ENCODE measurements at regions not wholly inside any gene's neighbourhood (a gene's known extent, or its start where the extent isn't known, plus 50 kb on each side); places are given as distances from the start of the nearest gene placed in this dataset.
"Not testable (repeated sequence)": the region's sequence is repeated elsewhere in the genome, so short reads cannot be mapped to it uniquely, and the experiment has no call there.

DNA sequence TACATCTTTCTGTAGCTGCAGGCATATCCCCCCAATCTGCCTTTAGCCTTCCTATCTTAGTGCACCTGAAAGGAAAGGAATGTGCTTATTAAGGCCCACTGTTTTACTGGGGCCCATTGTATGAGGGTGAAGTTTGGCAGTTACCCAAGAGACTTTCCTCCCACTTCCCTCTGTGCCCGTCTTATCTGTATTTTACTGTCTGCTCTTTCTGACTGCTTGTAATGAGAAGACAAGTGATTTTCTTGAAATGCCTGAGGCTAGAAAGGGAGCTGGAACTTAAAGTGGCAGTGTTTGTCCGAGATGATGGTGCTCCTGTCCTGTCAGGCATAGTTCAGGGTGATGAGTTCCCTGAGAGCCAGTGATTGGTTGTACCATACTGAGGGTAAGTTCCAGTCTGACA lies 114.7 kb downstream of the QRSL1 start:
- not testable (repeated sequence) for H3K4me3 ChIP-seq (ENCODE audit: low read depth, low read length); H2BK120ac ChIP-seq (ENCODE audit: insufficient read depth, low read length, poor library complexity); H3K4me2 ChIP-seq (ENCODE audit: low read length); H4K12ac ChIP-seq (ENCODE audit: low read depth, low read length); H3K27ac ChIP-seq (ENCODE audit: low read depth, low read length); H3K9ac ChIP-seq (ENCODE audit: low read length); H2AK5ac ChIP-seq (ENCODE audit: low read length); H3K14ac ChIP-seq (ENCODE audit: low read length); H2AFZ ChIP-seq (ENCODE audit: insufficient read depth, low read length, poor library complexity); H3K27me3 ChIP-seq (ENCODE audit: insufficient read depth, low read length); H4K91ac ChIP-seq (ENCODE audit: low read depth, low read length); H3K18ac ChIP-seq (ENCODE audit: low read length); H3K79me2 ChIP-seq (ENCODE audit: control insufficient read depth, insufficient read depth, low read length, poor library complexity); H3K36me3 ChIP-seq (ENCODE audit: control insufficient read depth in 1 of 2, insufficient read depth in 2 of 2, low read length in 2 of 2); H4K8ac ChIP-seq (ENCODE audit: low read depth, low read length); H3K9me3 ChIP-seq (ENCODE audit: insufficient read depth, low read depth, low read length); H2BK12ac ChIP-seq (ENCODE audit: low read length); H3K23ac ChIP-seq (ENCODE audit: low read length); H3K4ac ChIP-seq (ENCODE audit: low read depth, low read length); H2BK5ac ChIP-seq (ENCODE audit: low read depth, low read length, poor library complexity)
- no CpG with 5 or more reads among the region's 2 CpGs for WGBS (ENCODE audit: extremely low coverage, insufficient coverage, insufficient read length)
- Histone ChIP-seq H3K79me1 (ENCODE audit: low read length) (peaks cover 15% of the 10 kb centered on the region), H3K4me1 (ENCODE audit: control insufficient read depth in 1 of 2, insufficient read depth in 2 of 2, low read length in 2 of 2) (peaks cover 13 to 14% of the 10 kb centered on the region in 2 experiments)
- peak in 1 of 2 donors; percentile 6 for DNase-seq

DNA sequence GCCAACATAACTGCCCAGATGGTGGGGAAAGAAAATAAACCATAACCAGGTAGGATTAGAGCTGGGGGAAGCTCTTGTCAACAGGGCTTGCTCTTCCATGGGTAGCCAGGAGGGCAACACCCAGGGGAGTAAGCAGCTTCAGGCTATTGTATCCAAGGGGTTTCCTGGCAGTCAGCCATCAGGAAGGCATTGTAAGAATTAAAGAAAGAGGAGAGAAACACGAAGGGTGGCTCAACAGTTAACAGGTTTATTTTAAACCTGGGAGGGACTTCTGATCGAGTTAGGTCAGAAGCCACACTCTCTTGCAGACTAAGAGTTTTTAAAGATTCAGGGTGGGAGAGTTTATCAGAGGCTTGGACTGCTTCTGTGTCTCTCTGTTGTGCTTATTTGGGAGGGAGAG lies 114.2 kb downstream of the QRSL1 start:
- Histone ChIP-seq H2AK5ac (ENCODE audit: low read length) (no peak overlapping the region), H3K23ac (ENCODE audit: low read length) (no peak overlapping the region), H3K27ac (ENCODE audit: low read depth, low read length) (no peak overlapping the region), H3K14ac (ENCODE audit: low read length) (no peak overlapping the region), H2BK120ac (ENCODE audit: insufficient read depth, low read length, poor library complexity) (no peak overlapping the region), H2BK12ac (ENCODE audit: low read length) (no peak overlapping the region), H3K9me3 (ENCODE audit: insufficient read depth, low read depth, low read length) (peaks cover 6% of the 10 kb centered on the region), H3K79me2 (ENCODE audit: control insufficient read depth, insufficient read depth, low read length, poor library complexity) (no peaks in the 10 kb centered on the region), H4K8ac (ENCODE audit: low read depth, low read length) (no peak overlapping the region), H3K36me3 (ENCODE audit: control insufficient read depth in 1 of 2, insufficient read depth in 2 of 2, low read length in 2 of 2) (no peaks in the 10 kb centered on the region), H2BK5ac (ENCODE audit: low read depth, low read length, poor library complexity) (no peak overlapping the region), H3K4me2 (ENCODE audit: low read length) (no peak overlapping the region), H3K79me1 (ENCODE audit: low read length) (peaks cover 12% of the 10 kb centered on the region), H2AFZ (ENCODE audit: insufficient read depth, low read length, poor library complexity) (no peak overlapping the region), H3K4me3 (ENCODE audit: low read depth, low read length) (no peak overlapping the region), H3K4ac (ENCODE audit: low read depth, low read length) (no peak overlapping the region), H3K18ac (ENCODE audit: low read length) (no peak overlapping the region), H3K9ac (ENCODE audit: low read length) (no peak overlapping the region), H3K4me1 (ENCODE audit: control insufficient read depth in 1 of 2, insufficient read depth in 2 of 2, low read length in 2 of 2) (peaks cover 11% of the 10 kb centered on the region in 2 experiments), H3K27me3 (ENCODE audit: insufficient read depth, low read length) (no peaks in the 10 kb centered on the region), H4K91ac (ENCODE audit: low read depth, low read length) (no peak overlapping the region), H4K12ac (ENCODE audit: low read depth, low read length) (no peak overlapping the region)
- no peak for DNase-seq
- WGBS (ENCODE audit: extremely low coverage, insufficient coverage, insufficient read length) = no CpG with 5 or more reads among the region's 2 CpGs

DNA sequence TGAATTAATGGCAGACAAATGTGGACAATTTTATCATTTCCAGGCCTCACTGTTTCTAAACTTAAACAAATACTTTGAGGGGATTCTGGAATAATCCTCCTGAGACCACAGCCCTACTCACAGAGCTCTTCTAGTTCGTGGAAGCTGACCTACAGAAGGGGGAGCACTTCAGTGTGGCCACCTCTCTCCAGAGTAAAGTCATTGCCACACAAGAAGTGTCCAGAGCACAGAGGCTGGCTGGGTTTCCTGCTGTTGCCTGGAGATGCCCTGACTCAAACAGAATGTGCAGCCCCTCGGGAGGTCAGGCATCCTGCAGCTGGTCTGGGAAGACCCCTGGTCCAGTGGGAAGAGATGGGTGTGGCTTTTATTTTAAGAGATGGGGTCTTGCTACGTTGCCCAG lies 110.9 kb downstream of the QRSL1 start:
- no peaks in the 10 kb centered on the region for H3K79me1 ChIP-seq (ENCODE audit: low read length)
- H2AFZ ChIP-seq (ENCODE audit: insufficient read depth, low read length, poor library complexity) = no peak overlapping the region
- H3K79me2 ChIP-seq (ENCODE audit: control insufficient read depth, insufficient read depth, low read length, poor library complexity) = no peaks in the 10 kb centered on the region
- H3K9me3 ChIP-seq (ENCODE audit: insufficient read depth, low read depth, low read length) = peaks cover 6% of the 10 kb centered on the region
- no peak overlapping the region for H4K8ac ChIP-seq (ENCODE audit: low read depth, low read length)
- H3K36me3 ChIP-seq (ENCODE audit: control insufficient read depth in 1 of 2, insufficient read depth in 2 of 2, low read length in 2 of 2) = no peaks in the 10 kb centered on the region
- no peak overlapping the region for H2AK5ac ChIP-seq (ENCODE audit: low read length)
- no peak overlapping the region for H3K27ac ChIP-seq (ENCODE audit: low read depth, low read length)
- no peak overlapping the region for H2BK5ac ChIP-seq (ENCODE audit: low read depth, low read length, poor library complexity)
- H3K4me2 ChIP-seq (ENCODE audit: low read length) = no peak overlapping the region
- H3K23ac ChIP-seq (ENCODE audit: low read length) = no peak overlapping the region
- H4K12ac ChIP-seq (ENCODE audit: low read depth, low read length) = no peak overlapping the region
- no peak for DNase-seq
- no CpG with 5 or more reads among the region's 3 CpGs for WGBS (ENCODE audit: extremely low coverage, insufficient coverage, insufficient read length)
- H3K27me3 ChIP-seq (ENCODE audit: insufficient read depth, low read length) = no peaks in the 10 kb centered on the region
- H2BK120ac ChIP-seq (ENCODE audit: insufficient read depth, low read length, poor library complexity) = no peak overlapping the region
- no peak overlapping the region for H3K18ac ChIP-seq (ENCODE audit: low read length)
- H2BK12ac ChIP-seq (ENCODE audit: low read length) = no peak overlapping the region
- no peaks in the 10 kb centered on the region for H3K4me1 ChIP-seq (ENCODE audit: control insufficient read depth in 1 of 2, insufficient read depth in 2 of 2, low read length in 2 of 2)
- no peak overlapping the region for H3K4ac ChIP-seq (ENCODE audit: low read depth, low read length)
- no peak overlapping the region for H3K14ac ChIP-seq (ENCODE audit: low read length)
- H4K91ac ChIP-seq (ENCODE audit: low read depth, low read length) = no peak overlapping the region
- H3K9ac ChIP-seq (ENCODE audit: low read length) = no peak overlapping the region
- H3K4me3 ChIP-seq (ENCODE audit: low read depth, low read length) = no peak overlapping the region

DNA sequence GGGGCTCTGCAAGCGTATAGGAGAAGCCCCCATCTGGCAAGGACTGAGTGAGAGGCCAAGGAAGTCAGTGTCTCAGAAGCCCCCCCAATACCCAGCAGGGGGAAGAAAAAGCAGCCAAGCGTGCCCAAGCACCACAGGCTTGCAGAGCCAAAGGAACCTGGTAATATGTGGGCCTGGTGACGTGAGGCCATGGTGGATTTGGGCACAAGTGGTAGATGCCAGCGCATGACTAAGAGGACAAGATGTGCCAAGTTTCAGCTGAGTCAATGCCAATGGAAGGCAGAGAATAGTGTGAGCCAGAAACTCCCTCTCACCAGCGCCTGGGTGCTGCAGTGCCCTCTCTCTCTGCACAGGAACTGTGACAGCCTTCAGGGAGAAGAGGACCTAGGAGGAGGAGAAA lies 110.0 kb downstream of the QRSL1 start:
- WGBS (ENCODE audit: extremely low coverage, insufficient coverage, insufficient read length) = no CpG with 5 or more reads among the region's 5 CpGs
- Histone ChIP-seq H4K8ac (ENCODE audit: low read depth, low read length) (no peak overlapping the region), H3K18ac (ENCODE audit: low read length) (no peak overlapping the region), H3K4me3 (ENCODE audit: low read depth, low read length) (no peak overlapping the region), H3K27ac (ENCODE audit: low read depth, low read length) (no peak overlapping the region), H2AFZ (ENCODE audit: insufficient read depth, low read length, poor library complexity) (no peak overlapping the region), H2BK12ac (ENCODE audit: low read length) (no peak overlapping the region), H4K91ac (ENCODE audit: low read depth, low read length) (no peak overlapping the region), H2BK5ac (ENCODE audit: low read depth, low read length, poor library complexity) (no peak overlapping the region), H4K12ac (ENCODE audit: low read depth, low read length) (no peak overlapping the region), H3K79me1 (ENCODE audit: low read length) (no peaks in the 10 kb centered on the region), H3K4me1 (ENCODE audit: control insufficient read depth in 1 of 2, insufficient read depth in 2 of 2, low read length in 2 of 2) (no peaks in the 10 kb centered on the region), H3K9ac (ENCODE audit: low read length) (no peak overlapping the region), H3K79me2 (ENCODE audit: control insufficient read depth, insufficient read depth, low read length, poor library complexity) (no peaks in the 10 kb centered on the region), H3K9me3 (ENCODE audit: insufficient read depth, low read depth, low read length) (peaks cover 6% of the 10 kb centered on the region), H3K4ac (ENCODE audit: low read depth, low read length) (no peak overlapping the region), H3K27me3 (ENCODE audit: insufficient read depth, low read length) (no peaks in the 10 kb centered on the region), H3K4me2 (ENCODE audit: low read length) (no peak overlapping the region), H3K23ac (ENCODE audit: low read length) (no peak overlapping the region), H3K36me3 (ENCODE audit: control insufficient read depth in 1 of 2, insufficient read depth in 2 of 2, low read length in 2 of 2) (no peaks in the 10 kb centered on the region), H2BK120ac (ENCODE audit: insufficient read depth, low read length, poor library complexity) (no peak overlapping the region), H2AK5ac (ENCODE audit: low read length) (no peak overlapping the region), H3K14ac (ENCODE audit: low read length) (no peak overlapping the region)
- no peak for DNase-seq
